GM12874 (cell line): ENCODE measurements at regions not wholly inside any gene's neighbourhood (a gene's known extent, or its start where the extent isn't known, plus 50 kb on each side); places are given as distances from the start of the nearest gene placed in this dataset.

Experiments
- TF ChIP-seq, protein P1 (sequence below): IDR thresholded peaks from 2 replicates; pipeline ENCODE4 v1.5.1; 2011; ENCODE audit warnings: low read depth, mild to moderate bottlenecking, control low read depth, low read length, moderate library complexity; ENCODE audit not compliant: insufficient read depth

DNA sequence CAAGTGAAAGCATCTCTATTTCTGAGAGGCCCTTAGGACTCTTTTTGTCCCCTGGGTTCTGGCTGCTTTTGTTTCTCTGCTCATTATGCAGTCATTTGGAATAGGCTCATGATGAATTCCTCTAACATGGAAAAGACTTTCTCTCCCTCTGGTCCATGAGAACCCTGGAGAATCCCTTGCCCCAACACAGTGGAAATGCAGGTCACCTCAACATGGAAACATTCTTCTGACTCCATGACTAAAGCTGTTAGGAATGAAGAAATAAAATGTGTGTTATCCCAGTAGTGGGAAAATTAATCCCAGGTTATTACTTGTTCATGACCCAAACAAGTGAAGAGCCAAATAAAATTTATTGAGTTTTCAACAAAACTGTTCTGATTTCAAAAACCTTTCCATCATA is 458.6 kb downstream of the EPM2A start:
- TF ChIP-seq, protein P1, sequence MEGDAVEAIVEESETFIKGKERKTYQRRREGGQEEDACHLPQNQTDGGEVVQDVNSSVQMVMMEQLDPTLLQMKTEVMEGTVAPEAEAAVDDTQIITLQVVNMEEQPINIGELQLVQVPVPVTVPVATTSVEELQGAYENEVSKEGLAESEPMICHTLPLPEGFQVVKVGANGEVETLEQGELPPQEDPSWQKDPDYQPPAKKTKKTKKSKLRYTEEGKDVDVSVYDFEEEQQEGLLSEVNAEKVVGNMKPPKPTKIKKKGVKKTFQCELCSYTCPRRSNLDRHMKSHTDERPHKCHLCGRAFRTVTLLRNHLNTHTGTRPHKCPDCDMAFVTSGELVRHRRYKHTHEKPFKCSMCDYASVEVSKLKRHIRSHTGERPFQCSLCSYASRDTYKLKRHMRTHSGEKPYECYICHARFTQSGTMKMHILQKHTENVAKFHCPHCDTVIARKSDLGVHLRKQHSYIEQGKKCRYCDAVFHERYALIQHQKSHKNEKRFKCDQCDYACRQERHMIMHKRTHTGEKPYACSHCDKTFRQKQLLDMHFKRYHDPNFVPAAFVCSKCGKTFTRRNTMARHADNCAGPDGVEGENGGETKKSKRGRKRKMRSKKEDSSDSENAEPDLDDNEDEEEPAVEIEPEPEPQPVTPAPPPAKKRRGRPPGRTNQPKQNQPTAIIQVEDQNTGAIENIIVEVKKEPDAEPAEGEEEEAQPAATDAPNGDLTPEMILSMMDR: no peak

DNA sequence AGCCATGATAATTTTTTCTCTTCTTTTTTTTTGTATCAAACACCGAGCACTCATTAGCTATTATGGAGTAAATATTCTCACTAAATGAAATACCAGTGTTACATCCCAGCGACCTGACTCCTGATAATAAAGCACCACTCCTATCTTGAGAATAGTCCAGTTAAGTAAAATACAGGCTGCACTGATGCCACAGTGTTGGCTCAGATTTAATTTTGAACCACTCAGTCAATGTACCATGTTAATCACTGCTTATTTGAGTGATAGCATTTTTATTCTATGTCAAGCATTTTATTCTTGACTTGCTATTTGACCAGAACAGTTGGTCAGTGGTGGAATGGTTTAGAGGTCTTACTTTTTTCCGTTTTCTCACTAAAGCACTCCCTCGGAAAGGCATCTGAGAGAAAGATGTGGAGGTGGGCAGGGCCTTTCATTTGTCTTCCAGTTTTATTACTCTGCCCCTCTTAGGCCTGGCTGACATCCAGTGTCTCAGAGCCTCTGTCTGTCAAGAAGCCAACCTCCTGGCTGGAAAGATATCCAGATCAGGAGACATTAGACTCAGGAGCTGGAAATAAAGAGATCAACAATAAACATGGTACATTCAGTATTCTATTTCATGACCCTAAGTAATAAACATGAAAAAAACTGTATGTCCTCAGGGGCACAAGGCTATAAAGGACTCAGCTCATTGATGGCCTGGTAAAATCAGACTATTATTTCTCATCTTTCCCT is 457.8 kb downstream of the EPM2A start:
- TF ChIP-seq, protein P1: no peak

DNA sequence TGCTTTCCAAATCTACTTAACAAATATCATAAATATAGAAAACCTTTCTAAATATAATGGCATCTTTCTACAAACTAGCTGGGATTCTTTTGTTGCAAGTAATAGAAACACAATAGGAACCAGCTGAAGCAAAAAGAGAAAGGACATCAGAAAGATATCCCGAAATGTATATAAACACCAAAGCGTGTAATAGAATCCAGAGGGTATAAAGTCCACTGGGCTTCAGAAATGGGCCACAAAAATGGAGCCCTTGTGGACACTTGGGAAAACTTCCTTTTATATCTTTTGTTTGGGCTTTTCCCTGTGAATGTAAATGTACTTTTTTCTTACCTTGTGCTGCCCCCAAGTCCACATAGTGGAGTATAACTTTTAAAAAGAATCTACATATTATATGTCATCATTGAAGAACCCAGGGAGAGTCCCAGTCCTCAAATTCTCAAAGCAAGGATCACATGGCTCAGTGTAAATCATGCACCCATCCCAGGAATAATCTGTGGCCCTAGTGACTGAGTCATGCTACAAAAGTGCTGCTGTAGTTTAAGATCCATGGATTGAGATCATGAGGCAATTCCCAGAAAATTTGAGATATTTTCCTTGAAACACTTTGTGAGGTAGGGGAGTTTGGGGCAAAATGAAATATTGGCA is 457.0 kb downstream of the EPM2A start:
- TF ChIP-seq, protein P1: no peak

DNA sequence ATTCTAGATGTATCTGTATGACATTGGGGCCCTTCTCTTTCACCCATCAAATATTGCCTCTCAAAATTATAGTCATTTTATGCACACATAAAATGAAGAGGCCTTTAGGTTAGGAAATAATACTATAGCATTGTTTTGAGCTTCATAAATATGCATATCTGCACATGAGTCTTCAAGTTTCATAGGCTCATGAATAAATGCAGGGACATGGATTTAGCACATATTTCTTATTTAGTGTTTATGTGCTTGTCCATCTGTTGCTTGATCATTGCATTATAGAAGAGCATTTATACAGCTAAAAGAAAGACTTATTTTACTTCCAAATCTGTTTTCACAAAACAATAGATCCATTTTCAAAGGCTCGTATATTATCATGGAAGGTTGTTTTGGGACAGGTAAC is 455.8 kb downstream of the EPM2A start:
- TF ChIP-seq, protein P1: no peak

DNA sequence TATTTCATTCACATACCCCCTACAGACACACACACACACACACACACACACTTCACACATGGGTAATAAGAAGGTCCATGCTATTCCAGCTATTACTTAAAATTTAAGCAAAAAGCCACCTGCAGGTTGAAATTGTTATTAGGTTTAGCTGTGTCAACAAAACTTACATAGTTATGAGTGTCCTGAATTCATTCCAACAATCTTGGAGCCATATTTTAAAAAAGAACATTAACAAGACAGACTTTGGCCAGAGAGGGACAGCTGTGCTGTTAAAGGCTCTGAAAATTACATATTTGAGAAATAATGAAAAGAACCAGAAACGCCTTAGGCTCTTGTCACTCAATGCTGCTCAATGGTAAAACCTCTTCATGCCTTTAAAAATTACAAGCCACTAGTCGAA is 455.3 kb downstream of the EPM2A start:
- TF ChIP-seq, protein P1: no peak

DNA sequence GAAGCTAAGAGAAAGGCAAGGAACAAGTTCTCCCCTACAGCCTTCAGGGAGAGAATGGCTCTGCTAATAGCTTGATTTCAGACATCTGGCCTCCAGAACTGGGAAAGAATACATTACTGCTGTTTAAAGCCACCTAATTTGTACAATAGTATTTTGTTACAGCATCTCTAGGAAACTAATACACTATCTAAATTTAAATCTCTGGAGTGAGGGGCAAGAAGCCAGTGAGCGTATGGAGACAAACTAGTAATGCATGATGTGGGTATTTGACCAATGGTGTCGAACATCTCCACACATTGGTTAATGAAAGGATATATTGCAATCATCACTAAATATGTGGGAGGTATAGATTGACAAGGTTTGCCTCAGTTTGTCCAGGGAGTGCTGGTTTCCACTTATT is 451.5 kb downstream of the EPM2A start:
- TF ChIP-seq, protein P1: no peak

DNA sequence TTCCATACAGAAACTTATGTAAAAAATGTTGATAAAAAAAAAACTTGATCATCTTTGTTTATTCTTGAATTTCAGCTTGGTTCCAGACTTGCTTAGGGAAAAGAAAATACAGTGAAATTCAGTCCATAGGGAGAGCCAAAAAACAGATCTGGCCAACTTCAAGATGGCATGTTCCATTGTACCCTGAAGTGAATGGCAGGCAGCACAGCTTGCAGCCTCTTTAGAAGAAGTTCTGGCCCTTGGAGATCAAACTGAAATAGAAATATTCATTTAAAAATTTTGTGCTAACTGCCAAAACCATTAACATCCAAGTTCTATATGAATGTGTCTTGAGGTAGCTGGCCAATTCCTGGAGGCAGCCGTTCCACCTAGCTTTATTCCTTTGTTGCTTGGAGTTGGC is 448.4 kb downstream of the EPM2A start:
- TF ChIP-seq, protein P1: no peak
